A673 (cell line): ENCODE measurements at regions not wholly inside any gene's neighbourhood (a gene's known extent, or its start where the extent isn't known, plus 50 kb on each side); places are given as distances from the start of the nearest gene placed in this dataset.

Experiments
- EZH2 ChIP-seq: fragments of 200-600 bp; sonication (generic); IDR thresholded peaks from 2 replicates; pipeline ENCODE4 v1.6.1; 2017; ENCODE audit warnings: borderline replicate concordance, low read depth, mild to moderate bottlenecking, mixed read lengths, antibody characterized with exemption, low read length; ENCODE audit not compliant: poor library complexity, severe bottlenecking
- TF ChIP-seq, protein P1 (sequence below): fragments of 300-800, 200-600 bp; sonication (generic); conservative IDR thresholded peaks from 2 replicates; pipeline ENCODE4 v1.5.1; 2017; ENCODE audit warnings: low read depth, mild to moderate bottlenecking, antibody characterized with exemption, low read length, moderate library complexity, mixed read lengths

- TF ChIP-seq, protein P1, sequence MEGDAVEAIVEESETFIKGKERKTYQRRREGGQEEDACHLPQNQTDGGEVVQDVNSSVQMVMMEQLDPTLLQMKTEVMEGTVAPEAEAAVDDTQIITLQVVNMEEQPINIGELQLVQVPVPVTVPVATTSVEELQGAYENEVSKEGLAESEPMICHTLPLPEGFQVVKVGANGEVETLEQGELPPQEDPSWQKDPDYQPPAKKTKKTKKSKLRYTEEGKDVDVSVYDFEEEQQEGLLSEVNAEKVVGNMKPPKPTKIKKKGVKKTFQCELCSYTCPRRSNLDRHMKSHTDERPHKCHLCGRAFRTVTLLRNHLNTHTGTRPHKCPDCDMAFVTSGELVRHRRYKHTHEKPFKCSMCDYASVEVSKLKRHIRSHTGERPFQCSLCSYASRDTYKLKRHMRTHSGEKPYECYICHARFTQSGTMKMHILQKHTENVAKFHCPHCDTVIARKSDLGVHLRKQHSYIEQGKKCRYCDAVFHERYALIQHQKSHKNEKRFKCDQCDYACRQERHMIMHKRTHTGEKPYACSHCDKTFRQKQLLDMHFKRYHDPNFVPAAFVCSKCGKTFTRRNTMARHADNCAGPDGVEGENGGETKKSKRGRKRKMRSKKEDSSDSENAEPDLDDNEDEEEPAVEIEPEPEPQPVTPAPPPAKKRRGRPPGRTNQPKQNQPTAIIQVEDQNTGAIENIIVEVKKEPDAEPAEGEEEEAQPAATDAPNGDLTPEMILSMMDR: no peak
- no peak for TF ChIP-seq EZH2
These were observed 217.3 kb upstream of the ERCC4 start for GRCh38 chr16:13702614-13703013.
